ENCODE measurements at regions not wholly inside any gene's neighbourhood (a gene's known extent, or its start where the extent isn't known, plus 50 kb on each side); places are given as distances from the start of the nearest gene placed in this dataset.

GRCh38 chr9:91138760-91139159, 223.0 kb downstream of the AUH start:
- no peaks in the 10 kb centered on the region for H3K36me3 ChIP-seq (ENCODE audit: control insufficient read depth, insufficient read depth, low read length)
- no peak for TF ChIP-seq CTCF (IDR thresholded peaks at IDR 0.05; ENCODE audit: insufficient read depth, low read length, severe bottlenecking)
- peak; percentile 52 for DNase-seq (ENCODE audit: low read depth)
- H3K27me3 ChIP-seq (ENCODE audit: control insufficient read depth, insufficient read depth, low read length) = no peaks in the 10 kb centered on the region
- FAIRE-seq = no peak
- H3K4me3 ChIP-seq (ENCODE audit: low read depth, low read length) = no peak overlapping the region

GRCh38 chr9:91141407-91141965, 220.2 kb downstream of the AUH start:
- TF ChIP-seq CTCF (IDR thresholded peaks at IDR 0.05; ENCODE audit: insufficient read depth, low read length, severe bottlenecking) = no peak
- DNase-seq (ENCODE audit: low read depth) (no peak), FAIRE-seq (no peak)
- Histone ChIP-seq H3K36me3 (ENCODE audit: control insufficient read depth, insufficient read depth, low read length) (no peaks in the 10 kb centered on the region), H3K27me3 (ENCODE audit: control insufficient read depth, insufficient read depth, low read length) (no peaks in the 10 kb centered on the region), H3K4me3 (ENCODE audit: low read depth, low read length) (no peak overlapping the region)

- no peak for FAIRE-seq
- DNase-seq (ENCODE audit: low read depth) = no peak
- no peak overlapping the region for H3K4me3 ChIP-seq (ENCODE audit: low read depth, low read length)
Observed at GRCh38 chr9:91143162-91143561, 218.6 kb downstream of the AUH start.

GRCh38 chr9:91143642-91144041, 218.1 kb downstream of the AUH start:
- TF ChIP-seq CTCF (IDR thresholded peaks at IDR 0.05; ENCODE audit: insufficient read depth, low read length, severe bottlenecking) = no peak
- DNase-seq (ENCODE audit: low read depth) = no peak
- no peak for FAIRE-seq

More at GRCh38 chr9:91143162-91143561, 218.6 kb downstream of the AUH start:
- H3K27me3 ChIP-seq (ENCODE audit: control insufficient read depth, insufficient read depth, low read length) = no peaks in the 10 kb centered on the region
- no peak for TF ChIP-seq CTCF (IDR thresholded peaks at IDR 0.05; ENCODE audit: insufficient read depth, low read length, severe bottlenecking)
- no peaks in the 10 kb centered on the region for H3K36me3 ChIP-seq (ENCODE audit: control insufficient read depth, insufficient read depth, low read length)

GRCh38 chr9:91144769-91145168, 216.9 kb downstream of the AUH start:
- no peak for FAIRE-seq

More at GRCh38 chr9:91143642-91144041, 218.1 kb downstream of the AUH start:
- no peaks in the 10 kb centered on the region for H3K27me3 ChIP-seq (ENCODE audit: control insufficient read depth, insufficient read depth, low read length)
- H3K36me3 ChIP-seq (ENCODE audit: control insufficient read depth, insufficient read depth, low read length) = no peaks in the 10 kb centered on the region
- no peak overlapping the region for H3K4me3 ChIP-seq (ENCODE audit: low read depth, low read length)

More at GRCh38 chr9:91144769-91145168, 216.9 kb downstream of the AUH start:
- no peak for TF ChIP-seq CTCF (IDR thresholded peaks at IDR 0.05; ENCODE audit: insufficient read depth, low read length, severe bottlenecking)
- no peak for DNase-seq (ENCODE audit: low read depth)
- H3K4me3 ChIP-seq (ENCODE audit: low read depth, low read length) = no peak overlapping the region
- H3K36me3 ChIP-seq (ENCODE audit: control insufficient read depth, insufficient read depth, low read length) = no peaks in the 10 kb centered on the region
- H3K27me3 ChIP-seq (ENCODE audit: control insufficient read depth, insufficient read depth, low read length) = no peaks in the 10 kb centered on the region

Measured in bronchial epithelial cell (primary cell).